ENCODE measurements at regions not wholly inside any gene's neighbourhood (a gene's known extent, or its start where the extent isn't known, plus 50 kb on each side); places are given as distances from the start of the nearest gene placed in this dataset.

DNA sequence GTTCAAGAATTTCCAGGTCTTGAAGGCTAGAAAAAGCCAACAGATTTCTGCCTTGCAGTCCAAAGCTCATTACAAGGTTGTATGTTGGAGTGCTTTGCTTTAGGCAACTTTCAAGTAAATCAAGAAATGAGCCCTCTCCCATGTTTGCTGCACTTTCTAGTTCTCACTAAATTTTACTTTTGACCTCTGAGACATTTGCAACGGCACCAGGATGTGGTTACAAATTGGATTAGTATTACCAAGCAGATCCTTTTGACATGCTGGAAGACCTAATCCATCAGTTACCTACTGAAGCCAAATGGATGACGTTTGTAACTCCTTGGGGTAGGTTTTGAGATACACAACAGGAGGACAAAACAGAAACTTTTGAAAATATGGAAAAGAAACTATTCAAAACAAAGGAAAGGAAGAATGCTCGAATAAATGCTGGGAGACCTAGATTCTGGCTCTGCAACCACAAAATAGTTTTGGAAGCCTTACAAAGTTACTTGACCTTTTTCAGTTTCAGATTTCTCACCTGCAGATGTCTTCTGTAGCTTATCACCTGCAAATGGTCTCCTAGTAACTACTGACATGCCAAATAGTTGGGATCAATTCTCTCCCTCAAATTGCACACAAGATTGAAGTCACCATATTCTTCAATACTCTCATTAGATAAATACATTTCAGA is 251.7 kb upstream of the ADGRL2 start:
- no peak overlapping the region for H3K27ac ChIP-seq (ENCODE audit: low read depth, low read length, poor library complexity, severe bottlenecking)
- DNase-seq (ENCODE audit: low spot score) = no peak
- CTCF ChIA-PET (ENCODE audit: unreplicated experiment) = no interaction called here

GRCh38 chr1:81547912-81548303 is 252.8 kb upstream of the ADGRL2 start:
- Histone ChIP-seq H3K36me3 (ENCODE audit: insufficient read depth, low read length) (no peaks in the 10 kb centered on the region), H2AFZ (ENCODE audit: low read length) (no peak overlapping the region), H3K4me2 (ENCODE audit: low read length) (no peak overlapping the region), H3K9me3 (ENCODE audit: low read length) (no peaks in the 10 kb centered on the region), H3K79me2 (ENCODE audit: insufficient read depth, low read depth, low read length) (no peaks in the 10 kb centered on the region), H3K9me2 (ENCODE audit: insufficient read depth, low read length) (no peaks in the 10 kb centered on the region), H3K4me1 (ENCODE audit: insufficient read depth, low read length, poor library complexity, severe bottlenecking) (no peaks in the 10 kb centered on the region), H3K27ac (ENCODE audit: low read depth, low read length, poor library complexity, severe bottlenecking) (no peak overlapping the region), H3K4me3 (ENCODE audit: low read depth, low read length, poor library complexity, severe bottlenecking) (no peak overlapping the region), H4K20me1 (ENCODE audit: insufficient read depth, low read length) (no peaks in the 10 kb centered on the region)
- POLR2A ChIA-PET = no interaction called here
- intact Hi-C loops (cut with micrococcal nuclease; ENCODE audit: unreplicated experiment) = no loop called here
- TF ChIP-seq EZH2phosphoT487 (IDR thresholded peaks at IDR 0.05; ENCODE audit: borderline replicate concordance, low read depth, low read length) (no peak), CTCF (conservative IDR thresholded peaks at IDR 0.05; ENCODE audit: low read length) (no peak)
- CTCF ChIA-PET (ENCODE audit: unreplicated experiment) = no interaction called here
- no TSS peak for BruUV-seq (replicated peaks)
- no peak for DNase-seq (ENCODE audit: low spot score)

More for the DNA sequence above, 251.7 kb upstream of the ADGRL2 start:
- no peaks in the 10 kb centered on the region for H3K4me1 ChIP-seq (ENCODE audit: insufficient read depth, low read length, poor library complexity, severe bottlenecking)
- H3K9me3 ChIP-seq (ENCODE audit: low read length) = no peaks in the 10 kb centered on the region
- no peaks in the 10 kb centered on the region for H3K79me2 ChIP-seq (ENCODE audit: insufficient read depth, low read depth, low read length)
- H2AFZ ChIP-seq (ENCODE audit: low read length) = no peak overlapping the region
- H3K4me2 ChIP-seq (ENCODE audit: low read length) = no peak overlapping the region
- H3K4me3 ChIP-seq (ENCODE audit: low read depth, low read length, poor library complexity, severe bottlenecking) = no peak overlapping the region
- TF ChIP-seq EZH2phosphoT487 (IDR thresholded peaks at IDR 0.05; ENCODE audit: borderline replicate concordance, low read depth, low read length) (no peak), CTCF (conservative IDR thresholded peaks at IDR 0.05; ENCODE audit: low read length) (no peak)
- H3K9me2 ChIP-seq (ENCODE audit: insufficient read depth, low read length) = no peaks in the 10 kb centered on the region
- POLR2A ChIA-PET = no interaction called here
- no peaks in the 10 kb centered on the region for H3K36me3 ChIP-seq (ENCODE audit: insufficient read depth, low read length)
- intact Hi-C loops (cut with micrococcal nuclease; ENCODE audit: unreplicated experiment) = no loop called here
- H4K20me1 ChIP-seq (ENCODE audit: insufficient read depth, low read length) = no peaks in the 10 kb centered on the region
- no TSS peak for BruUV-seq (replicated peaks)

- no peaks in the 10 kb centered on the region for H3K36me3 ChIP-seq (ENCODE audit: insufficient read depth, low read length)
- no peak overlapping the region for H2AFZ ChIP-seq (ENCODE audit: low read length)
- H3K9me3 ChIP-seq (ENCODE audit: low read length) = no peaks in the 10 kb centered on the region
- BruUV-seq (replicated peaks) = no TSS peak
- POLR2A ChIA-PET = no interaction called here
- DNase-seq (ENCODE audit: low spot score) = no peak
- intact Hi-C loops (cut with micrococcal nuclease; ENCODE audit: unreplicated experiment) = no loop called here
- H3K4me3 ChIP-seq (ENCODE audit: low read depth, low read length, poor library complexity, severe bottlenecking) = no peak overlapping the region
- H4K20me1 ChIP-seq (ENCODE audit: insufficient read depth, low read length) = no peaks in the 10 kb centered on the region
- CTCF ChIA-PET (ENCODE audit: unreplicated experiment) = no interaction called here
- H3K79me2 ChIP-seq (ENCODE audit: insufficient read depth, low read depth, low read length) = no peaks in the 10 kb centered on the region
- TF ChIP-seq EZH2phosphoT487 (IDR thresholded peaks at IDR 0.05; ENCODE audit: borderline replicate concordance, low read depth, low read length) (no peak), CTCF (conservative IDR thresholded peaks at IDR 0.05; ENCODE audit: low read length) (no peak)
- no peak overlapping the region for H3K4me2 ChIP-seq (ENCODE audit: low read length)
- H3K4me1 ChIP-seq (ENCODE audit: insufficient read depth, low read length, poor library complexity, severe bottlenecking) = no peaks in the 10 kb centered on the region
- H3K9me2 ChIP-seq (ENCODE audit: insufficient read depth, low read length) = no peaks in the 10 kb centered on the region
- H3K27ac ChIP-seq (ENCODE audit: low read depth, low read length, poor library complexity, severe bottlenecking) = no peak overlapping the region
These were observed 253.3 kb upstream of the ADGRL2 start for GRCh38 chr1:81547261-81547911.
